Hepatocyte (in vitro differentiated cells): ENCODE measurements at regions not wholly inside any gene's neighbourhood (a gene's known extent, or its start where the extent isn't known, plus 50 kb on each side); places are given as distances from the start of the nearest gene placed in this dataset.
"Not testable (repeated sequence)": the region's sequence is repeated elsewhere in the genome, so short reads cannot be mapped to it uniquely, and the experiment has no call there.

ENCODE experiments used
- DNase-seq: peaks from one replicate; pipeline ENCODE4 v3.0.0-alpha.2; 2016; ENCODE audit warnings: low spot score
- H2AFZ ChIP-seq: fragments of 200-600 bp; sonication (generic); 2 replicates; pipeline ENCODE4 v1.6.0; 2016; ENCODE audit warnings: antibody characterized with exemption, mild to moderate bottlenecking
- H3K27ac ChIP-seq: fragments of 200-600 bp; sonication (generic); 2 replicates; pipeline ENCODE4 v1.5.1; 2016; ENCODE audit warnings: mild to moderate bottlenecking
- H3K27me3 ChIP-seq: fragments of 200-600 bp; sonication (generic); 2 replicates; pipeline ENCODE4 v1.6.1; 2016
- H3K36me3 ChIP-seq: fragments of 200-600 bp; sonication (generic); replicated peaks from 2 replicates; pipeline ENCODE4 v1.5.1; 2016; ENCODE audit warnings: low read depth; ENCODE audit not compliant: insufficient read depth
- H3K4me1 ChIP-seq: fragments of 200-600 bp; sonication (generic); 2 replicates; pipeline ENCODE4 v1.5.1; 2016; ENCODE audit warnings: mild to moderate bottlenecking, moderate library complexity; ENCODE audit not compliant: insufficient read depth
- H3K4me2 ChIP-seq: fragments of 200-600 bp; sonication (generic); 2 replicates; pipeline ENCODE4 v1.6.0; 2016
- H3K4me3 ChIP-seq: fragments of 200-600 bp; sonication (generic); 2 replicates; pipeline ENCODE4 v1.5.1; 2016; ENCODE audit warnings: mild to moderate bottlenecking
- H3K79me2 ChIP-seq: fragments of 200-600 bp; sonication (generic); 2 replicates; pipeline ENCODE4 v1.6.0; 2017; ENCODE audit warnings: mild to moderate bottlenecking
- H3K9me2 ChIP-seq: fragments of 200-600 bp; sonication (generic); replicated peaks from 2 replicates; pipeline ENCODE4 v1.6.0; 2017; ENCODE audit warnings: mild to moderate bottlenecking; ENCODE audit not compliant: insufficient read depth
- H3K9me3 ChIP-seq: fragments of 200-600 bp; sonication (generic); 2 replicates; pipeline ENCODE4 v1.5.1; 2016; ENCODE audit warnings: low read depth, mild to moderate bottlenecking
- H4K20me1 ChIP-seq: fragments of 200-600 bp; sonication (generic); 2 replicates; pipeline ENCODE4 v1.6.0; 2016; ENCODE audit warnings: mild to moderate bottlenecking; ENCODE audit not compliant: insufficient read depth, poor library complexity, severe bottlenecking
- EZH2 ChIP-seq: fragments of 200-600 bp; sonication (generic); IDR thresholded peaks from 2 replicates; pipeline ENCODE4 v1.6.1; 2016; ENCODE audit warnings: antibody characterized with exemption, mild to moderate bottlenecking, borderline replicate concordance
- EZH2phosphoT487 ChIP-seq: fragments of 200-600 bp; sonication (generic); IDR thresholded peaks from one replicate; pipeline ENCODE4 v1.6.1; 2018; ENCODE audit warnings: antibody characterized with exemption, mild to moderate bottlenecking, low read depth, moderate library complexity; ENCODE audit not compliant: unreplicated experiment, severe bottlenecking
- WGBS: methylation state at CpG from one replicate; pipeline ENCODE4 v1.1.6; 2016; ENCODE audit warnings: low lambda C conversion rate; ENCODE audit errors: missing lambda C conversion rate; 5-methylcytosine and 5-hydroxymethylcytosine counted together
- TF ChIP-seq, protein P1 (sequence below): fragments of 200-600 bp; sonication (generic); IDR thresholded peaks from 2 replicates; pipeline ENCODE4 v1.5.1; 2016; ENCODE audit warnings: antibody characterized with exemption, mild to moderate bottlenecking; ENCODE audit not compliant: poor library complexity

DNA sequence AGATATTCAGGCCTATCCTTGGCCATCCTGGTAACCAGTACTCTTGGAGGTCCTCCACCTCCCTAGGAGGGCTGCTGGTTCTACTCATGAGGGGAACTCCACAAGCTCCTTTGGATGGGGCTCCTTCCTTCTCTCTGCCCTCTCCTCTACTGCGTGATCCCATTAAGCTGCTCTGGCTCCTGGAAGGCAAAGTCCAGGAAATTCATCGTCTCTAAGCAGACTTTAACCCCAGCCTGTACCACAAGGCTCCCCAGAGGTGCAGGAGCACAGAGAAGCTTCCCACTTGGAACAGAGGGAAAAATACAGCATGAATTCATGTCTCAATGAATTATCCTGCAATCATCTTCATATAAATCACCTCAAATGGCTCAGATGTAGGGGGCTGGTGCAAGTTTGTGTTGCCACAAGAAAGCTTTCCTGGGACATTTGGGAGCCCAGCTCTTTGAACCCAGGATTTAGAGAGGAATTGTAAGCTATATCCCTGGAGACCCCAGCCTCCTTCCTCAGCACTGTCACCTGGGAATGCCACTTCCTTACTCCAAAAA lies 355.4 kb downstream of the CDC5L start:
- Histone ChIP-seq H3K4me1 (peaks cover 11% of the 10 kb centered on the region), H3K4me2 (no peak overlapping the region), H3K9me2 (no peaks in the 10 kb centered on the region), H3K27me3 (no peaks in the 10 kb centered on the region), H3K27ac (peak overlapping the region; percentile 35), H3K36me3 (no peaks in the 10 kb centered on the region), H3K4me3 (no peak overlapping the region), H4K20me1 (no peaks in the 10 kb centered on the region), H3K9me3 (no peaks in the 10 kb centered on the region), H2AFZ (no peak overlapping the region), H3K79me2 (no peaks in the 10 kb centered on the region)
- no peak for TF ChIP-seq EZH2
- TF ChIP-seq EZH2phosphoT487, result no peak
- TF ChIP-seq, protein P1, sequence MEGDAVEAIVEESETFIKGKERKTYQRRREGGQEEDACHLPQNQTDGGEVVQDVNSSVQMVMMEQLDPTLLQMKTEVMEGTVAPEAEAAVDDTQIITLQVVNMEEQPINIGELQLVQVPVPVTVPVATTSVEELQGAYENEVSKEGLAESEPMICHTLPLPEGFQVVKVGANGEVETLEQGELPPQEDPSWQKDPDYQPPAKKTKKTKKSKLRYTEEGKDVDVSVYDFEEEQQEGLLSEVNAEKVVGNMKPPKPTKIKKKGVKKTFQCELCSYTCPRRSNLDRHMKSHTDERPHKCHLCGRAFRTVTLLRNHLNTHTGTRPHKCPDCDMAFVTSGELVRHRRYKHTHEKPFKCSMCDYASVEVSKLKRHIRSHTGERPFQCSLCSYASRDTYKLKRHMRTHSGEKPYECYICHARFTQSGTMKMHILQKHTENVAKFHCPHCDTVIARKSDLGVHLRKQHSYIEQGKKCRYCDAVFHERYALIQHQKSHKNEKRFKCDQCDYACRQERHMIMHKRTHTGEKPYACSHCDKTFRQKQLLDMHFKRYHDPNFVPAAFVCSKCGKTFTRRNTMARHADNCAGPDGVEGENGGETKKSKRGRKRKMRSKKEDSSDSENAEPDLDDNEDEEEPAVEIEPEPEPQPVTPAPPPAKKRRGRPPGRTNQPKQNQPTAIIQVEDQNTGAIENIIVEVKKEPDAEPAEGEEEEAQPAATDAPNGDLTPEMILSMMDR, result no peak
- peak; percentile 38 for DNase-seq
- 51% methylated on average over 2 of the region's 2 CpGs for WGBS

DNA sequence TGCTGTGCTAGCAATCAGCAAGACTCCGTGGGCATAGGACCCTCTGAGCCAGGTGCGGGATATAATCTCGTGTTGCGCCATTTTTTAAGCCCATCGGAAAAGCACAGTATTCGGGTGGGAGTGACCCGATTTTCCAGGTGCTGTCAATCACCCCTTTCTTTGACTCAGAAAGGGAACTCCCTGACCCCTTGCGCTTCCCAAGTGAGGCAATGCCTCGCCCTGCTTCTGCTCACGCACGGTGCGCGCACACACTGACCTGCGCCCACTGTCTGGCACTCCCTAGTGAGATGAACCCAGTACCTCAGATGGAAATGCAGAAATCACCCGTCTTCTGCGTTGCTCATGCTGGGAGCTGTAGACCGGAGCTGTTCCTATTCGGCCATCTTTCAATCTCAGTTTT lies 372.6 kb downstream of the CDC5L start:
- H3K4me3 ChIP-seq, H3K9me3 ChIP-seq: not testable (repeated sequence)
- WGBS, result 94% methylated on average over 17 of the region's 18 CpGs

DNA sequence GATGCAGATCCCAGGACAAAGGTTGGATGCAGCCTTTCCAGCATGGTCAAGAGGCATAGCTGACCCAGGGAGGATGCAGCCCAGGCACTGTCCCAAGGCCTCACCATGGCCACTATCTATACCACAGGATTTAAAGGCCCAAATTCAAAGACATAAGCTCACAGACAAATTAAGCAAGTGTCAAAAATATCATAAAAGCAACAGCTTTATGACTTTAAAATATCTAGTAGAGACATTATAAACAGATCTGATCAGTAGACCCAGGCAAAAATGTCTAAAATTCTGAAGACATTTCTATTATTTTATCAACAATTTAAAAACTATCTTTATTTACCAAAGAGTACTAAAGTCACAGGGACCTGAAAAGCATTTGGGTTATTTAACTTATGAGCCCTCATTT lies 373.5 kb downstream of the CDC5L start:
- TF ChIP-seq, protein P1, result no peak
- TF ChIP-seq EZH2 (no peak), EZH2phosphoT487 (no peak)
- H3K4me1 ChIP-seq, result no peaks in the 10 kb centered on the region
- no peaks in the 10 kb centered on the region for H3K27me3 ChIP-seq

More for the DNA sequence above, 372.6 kb downstream of the CDC5L start:
- H2AFZ ChIP-seq, H3K27ac ChIP-seq, H3K79me2 ChIP-seq, H3K27me3 ChIP-seq, H3K36me3 ChIP-seq, H3K9me2 ChIP-seq, H3K4me1 ChIP-seq, H3K4me2 ChIP-seq, DNase-seq, H4K20me1 ChIP-seq: not testable (repeated sequence)

DNA sequence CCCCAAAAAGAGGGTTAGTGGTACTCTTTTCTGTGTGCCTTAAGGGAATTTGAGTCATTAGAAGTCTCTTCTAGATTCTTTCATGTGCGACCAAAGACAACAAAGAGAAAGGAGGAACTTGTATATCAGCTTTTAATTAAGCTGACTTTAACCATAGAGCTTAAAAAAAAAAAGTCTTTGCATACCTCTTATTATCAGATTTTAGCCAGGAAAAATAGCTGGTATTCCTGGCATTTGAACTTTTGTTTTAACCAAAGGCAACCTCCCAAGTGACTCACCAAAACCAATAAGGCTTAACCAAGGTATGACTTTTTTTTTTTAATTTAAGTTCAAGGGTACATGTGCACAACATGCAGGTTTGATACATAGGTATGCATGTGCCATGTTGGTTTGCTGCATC lies 375.0 kb downstream of the CDC5L start:
- Histone ChIP-seq H4K20me1 (no peaks in the 10 kb centered on the region), H3K9me2 (no peaks in the 10 kb centered on the region), H3K79me2 (no peaks in the 10 kb centered on the region), H3K27me3 (no peaks in the 10 kb centered on the region), H3K9me3 (peaks cover 3% of the 10 kb centered on the region), H3K4me3 (no peak overlapping the region), H3K27ac (no peak overlapping the region), H3K36me3 (no peaks in the 10 kb centered on the region), H3K4me2 (no peak overlapping the region), H3K4me1 (no peaks in the 10 kb centered on the region), H2AFZ (no peak overlapping the region)
- no peak for DNase-seq
- WGBS, result 78% methylated on average over 1 of the region's 1 CpG
- TF ChIP-seq EZH2phosphoT487 (no peak), EZH2 (no peak)
- TF ChIP-seq, protein P1, result no peak

More for the DNA sequence above, 373.5 kb downstream of the CDC5L start:
- no peak for DNase-seq
- no peak overlapping the region for H3K27ac ChIP-seq
- no peaks in the 10 kb centered on the region for H4K20me1 ChIP-seq
- no peak overlapping the region for H2AFZ ChIP-seq
- no peaks in the 10 kb centered on the region for H3K79me2 ChIP-seq
- no peak overlapping the region for H3K4me2 ChIP-seq
- peaks cover 3% of the 10 kb centered on the region for H3K9me3 ChIP-seq
- no peak overlapping the region for H3K4me3 ChIP-seq
- no peaks in the 10 kb centered on the region for H3K9me2 ChIP-seq
- H3K36me3 ChIP-seq, result no peaks in the 10 kb centered on the region
